Activated T-helper 17 cell treated with anti-CD3 and anti-CD28 coated beads, Interleukin-2, amount 50 U/mL, for 72 hours (primary cell): ENCODE measurements at regions not wholly inside any gene's neighbourhood (a gene's known extent, or its start where the extent isn't known, plus 50 kb on each side); places are given as distances from the start of the nearest gene placed in this dataset.

Source experiments
- ATAC-seq: fragments of 150-1000 bp; cut with Tn5 transposase; replicated peaks from 2 replicates; pipeline ENCODE4 v1.10.0; 2021; ENCODE audit warnings: mild to moderate bottlenecking, moderate library complexity
- H3K27ac Mint-ChIP-seq: one replicate; pipeline ENCODE4 v1.8.0; 2022; ENCODE audit warnings: mixed read lengths
- H3K27me3 Mint-ChIP-seq: one replicate; pipeline ENCODE4 v1.8.0; 2022; ENCODE audit warnings: mixed read lengths
- H3K36me3 Mint-ChIP-seq: one replicate; pipeline ENCODE4 v1.8.0; 2022; ENCODE audit warnings: low read depth, mild to moderate bottlenecking, mixed read lengths
- H3K4me1 Mint-ChIP-seq: one replicate; pipeline ENCODE4 v1.8.0; 2022; ENCODE audit warnings: mixed read lengths
- H3K4me3 Mint-ChIP-seq: one replicate; pipeline ENCODE4 v1.8.0; 2022; ENCODE audit warnings: mild to moderate bottlenecking, mixed read lengths
- H3K9me3 Mint-ChIP-seq: one replicate; pipeline ENCODE4 v1.8.0; 2022; ENCODE audit warnings: mixed read lengths

DNA sequence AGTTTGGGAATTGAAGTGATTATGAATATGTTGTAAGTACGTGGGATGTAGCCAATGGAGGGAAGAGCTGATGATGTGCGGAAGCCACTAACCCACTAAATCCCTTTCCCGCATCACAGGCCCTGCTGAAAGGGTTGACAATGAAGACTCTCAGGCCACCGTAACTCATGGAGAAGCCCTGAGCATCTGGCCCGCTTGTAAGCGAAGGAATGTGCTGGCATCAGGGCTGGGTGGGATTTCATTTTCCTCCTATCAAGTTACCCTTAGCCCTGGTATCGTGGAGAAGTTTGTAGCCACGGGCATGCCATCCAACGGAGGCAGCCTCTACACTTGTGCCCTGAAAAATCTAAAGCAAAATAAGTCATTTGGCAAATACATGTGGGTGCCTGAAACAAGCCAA is 355.0 kb downstream of the CDH26 start:
- no peak overlapping the region for H3K4me3 Mint-ChIP-seq
- ATAC-seq: no peak
- no peak overlapping the region for H3K27ac Mint-ChIP-seq
- no peaks in the 10 kb centered on the region for H3K36me3 Mint-ChIP-seq
- no peaks in the 10 kb centered on the region for H3K9me3 Mint-ChIP-seq
- no peaks in the 10 kb centered on the region for H3K4me1 Mint-ChIP-seq
- H3K27me3 Mint-ChIP-seq: no peaks in the 10 kb centered on the region

GRCh38 chr20:60313614-60314013 is 355.4 kb downstream of the CDH26 start:
- H3K27me3 Mint-ChIP-seq: no peaks in the 10 kb centered on the region
- no peaks in the 10 kb centered on the region for H3K9me3 Mint-ChIP-seq
- H3K4me1 Mint-ChIP-seq: no peaks in the 10 kb centered on the region
- no peak overlapping the region for H3K4me3 Mint-ChIP-seq
- no peak for ATAC-seq
- H3K27ac Mint-ChIP-seq: no peak overlapping the region
- no peaks in the 10 kb centered on the region for H3K36me3 Mint-ChIP-seq

GRCh38 chr20:60314727-60315126 is 356.5 kb downstream of the CDH26 start:
- no peaks in the 10 kb centered on the region for H3K36me3 Mint-ChIP-seq
- no peaks in the 10 kb centered on the region for H3K4me1 Mint-ChIP-seq
- ATAC-seq: no peak
- H3K27ac Mint-ChIP-seq: no peak overlapping the region
- no peaks in the 10 kb centered on the region for H3K27me3 Mint-ChIP-seq
- H3K4me3 Mint-ChIP-seq: no peak overlapping the region
- H3K9me3 Mint-ChIP-seq: no peaks in the 10 kb centered on the region

DNA sequence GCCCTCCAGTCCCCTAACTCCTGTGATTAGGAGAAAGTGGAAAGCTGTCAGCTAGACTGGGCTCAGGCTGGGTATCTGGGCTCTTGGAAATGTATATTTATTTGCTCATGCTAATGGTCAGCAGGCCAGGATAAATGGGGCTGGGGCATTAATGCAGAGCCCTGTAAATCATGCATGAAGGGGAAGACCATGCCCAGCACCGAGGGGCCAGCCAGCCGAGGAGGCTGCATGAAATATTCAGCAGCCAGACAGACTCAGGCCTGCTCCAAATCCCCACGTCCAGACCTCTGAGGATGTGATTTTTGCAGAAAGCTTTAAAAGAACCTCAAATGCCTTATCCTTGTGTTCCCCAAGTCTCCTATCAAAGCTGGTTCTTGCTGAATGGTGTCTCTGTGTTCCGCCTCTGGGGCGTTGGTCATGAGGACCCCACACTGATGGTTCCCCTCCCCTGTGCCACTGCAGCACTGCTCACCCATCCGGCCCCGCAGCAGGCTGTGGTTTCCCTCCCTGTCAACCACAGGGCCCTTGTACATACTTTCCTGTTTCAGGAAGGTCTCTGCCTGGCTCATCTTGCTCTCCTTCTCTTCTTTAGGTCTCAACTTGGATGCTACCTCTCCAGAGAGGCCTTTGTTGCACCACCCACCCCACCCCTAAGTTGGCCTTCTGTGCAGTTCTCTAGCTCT is 358.4 kb downstream of the CDH26 start:
- Mint-ChIP-seq H3K4me3 (no peak overlapping the region), H3K36me3 (no peaks in the 10 kb centered on the region), H3K27ac (no peak overlapping the region), H3K4me1 (no peaks in the 10 kb centered on the region), H3K9me3 (no peaks in the 10 kb centered on the region), H3K27me3 (no peaks in the 10 kb centered on the region)
- no peak for ATAC-seq

- H3K4me1 Mint-ChIP-seq: no peaks in the 10 kb centered on the region
- no peak for ATAC-seq
Observed at GRCh38 chr20:60317401-60317800, 359.2 kb downstream of the CDH26 start.

GRCh38 chr20:60321601-60322000 is 363.4 kb downstream of the CDH26 start:
- Mint-ChIP-seq H3K36me3 (no peaks in the 10 kb centered on the region), H3K9me3 (no peaks in the 10 kb centered on the region), H3K27ac (no peak overlapping the region), H3K4me3 (no peak overlapping the region), H3K4me1 (no peaks in the 10 kb centered on the region), H3K27me3 (no peaks in the 10 kb centered on the region)
- ATAC-seq: no peak

More at GRCh38 chr20:60317401-60317800, 359.2 kb downstream of the CDH26 start:
- H3K9me3 Mint-ChIP-seq: no peaks in the 10 kb centered on the region
- H3K36me3 Mint-ChIP-seq: no peaks in the 10 kb centered on the region
- H3K27me3 Mint-ChIP-seq: no peaks in the 10 kb centered on the region
- no peak overlapping the region for H3K27ac Mint-ChIP-seq
- H3K4me3 Mint-ChIP-seq: no peak overlapping the region

- Mint-ChIP-seq H3K9me3 (no peaks in the 10 kb centered on the region), H3K4me3 (no peak overlapping the region), H3K27me3 (no peaks in the 10 kb centered on the region), H3K27ac (no peak overlapping the region), H3K4me1 (no peaks in the 10 kb centered on the region), H3K36me3 (no peaks in the 10 kb centered on the region)
- no peak for ATAC-seq
Observed at GRCh38 chr20:60326821-60327220, 368.6 kb downstream of the CDH26 start.

- Mint-ChIP-seq H3K27me3 (no peaks in the 10 kb centered on the region), H3K4me3 (no peak overlapping the region), H3K4me1 (no peaks in the 10 kb centered on the region), H3K27ac (no peak overlapping the region), H3K9me3 (no peaks in the 10 kb centered on the region), H3K36me3 (no peaks in the 10 kb centered on the region)
- no peak for ATAC-seq
Observed at GRCh38 chr20:60327971-60328660, 369.9 kb downstream of the CDH26 start.

DNA sequence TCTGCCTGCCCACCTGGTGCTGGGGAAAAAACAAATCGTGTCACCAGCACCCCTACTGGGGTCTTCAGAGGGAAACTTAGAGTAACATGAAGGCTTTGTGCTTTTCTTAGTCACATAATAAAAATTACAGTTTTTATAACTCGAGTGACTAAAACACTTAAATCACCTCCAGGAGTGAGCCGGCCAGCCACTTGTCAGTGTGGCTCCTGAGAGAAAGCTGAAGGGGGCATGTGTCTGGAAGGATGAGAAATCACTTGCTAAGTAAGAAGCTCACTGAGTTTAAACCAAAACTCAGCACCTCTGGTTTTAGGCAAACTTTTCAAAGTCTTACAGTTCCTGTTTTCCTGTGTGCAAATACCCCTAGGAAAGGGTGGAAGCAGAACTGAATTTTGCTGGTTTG is 372.2 kb downstream of the CDH26 start:
- H3K27ac Mint-ChIP-seq: no peak overlapping the region
- H3K9me3 Mint-ChIP-seq: no peaks in the 10 kb centered on the region

GRCh38 chr20:60331688-60332300 is 373.6 kb downstream of the CDH26 start:
- no peaks in the 10 kb centered on the region for H3K9me3 Mint-ChIP-seq
- no peak overlapping the region for H3K4me3 Mint-ChIP-seq
- ATAC-seq: no peak
- no peaks in the 10 kb centered on the region for H3K4me1 Mint-ChIP-seq
- H3K36me3 Mint-ChIP-seq: no peaks in the 10 kb centered on the region
- no peak overlapping the region for H3K27ac Mint-ChIP-seq
- no peaks in the 10 kb centered on the region for H3K27me3 Mint-ChIP-seq

More for the DNA sequence above, 372.2 kb downstream of the CDH26 start:
- Mint-ChIP-seq H3K4me1 (no peaks in the 10 kb centered on the region), H3K27me3 (no peaks in the 10 kb centered on the region), H3K4me3 (no peak overlapping the region), H3K36me3 (no peaks in the 10 kb centered on the region)
- no peak for ATAC-seq

DNA sequence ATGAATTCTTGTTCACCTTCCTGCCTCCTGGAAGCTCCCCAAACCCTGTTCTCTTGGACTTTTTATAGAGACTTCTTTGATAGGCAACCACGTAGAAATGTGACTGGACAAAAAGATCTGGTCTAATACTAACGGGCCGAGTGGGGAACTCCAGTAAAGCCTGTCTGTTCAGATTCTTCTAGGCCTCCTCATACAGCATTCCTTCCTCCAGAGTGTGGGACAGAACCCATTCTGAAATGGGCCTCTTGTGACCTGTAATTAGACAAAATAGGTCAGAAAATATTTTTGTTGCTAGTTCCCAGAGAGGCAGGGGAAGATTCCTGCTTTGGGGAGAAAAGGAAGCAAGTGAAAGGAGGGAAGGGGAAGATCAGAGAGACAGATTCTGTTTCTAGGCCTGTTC is 374.3 kb downstream of the CDH26 start:
- no peaks in the 10 kb centered on the region for H3K27me3 Mint-ChIP-seq
- ATAC-seq: no peak
- no peaks in the 10 kb centered on the region for H3K9me3 Mint-ChIP-seq
- no peaks in the 10 kb centered on the region for H3K36me3 Mint-ChIP-seq
- no peaks in the 10 kb centered on the region for H3K4me1 Mint-ChIP-seq
- no peak overlapping the region for H3K27ac Mint-ChIP-seq
- H3K4me3 Mint-ChIP-seq: no peak overlapping the region

GRCh38 chr20:60334911-60335310 is 376.7 kb downstream of the CDH26 start:
- peaks cover 7% of the 10 kb centered on the region for H3K27me3 Mint-ChIP-seq
- ATAC-seq: no peak
- no peaks in the 10 kb centered on the region for H3K9me3 Mint-ChIP-seq
- H3K4me3 Mint-ChIP-seq: no peak overlapping the region
- H3K36me3 Mint-ChIP-seq: no peaks in the 10 kb centered on the region
- no peak overlapping the region for H3K27ac Mint-ChIP-seq
- no peaks in the 10 kb centered on the region for H3K4me1 Mint-ChIP-seq

DNA sequence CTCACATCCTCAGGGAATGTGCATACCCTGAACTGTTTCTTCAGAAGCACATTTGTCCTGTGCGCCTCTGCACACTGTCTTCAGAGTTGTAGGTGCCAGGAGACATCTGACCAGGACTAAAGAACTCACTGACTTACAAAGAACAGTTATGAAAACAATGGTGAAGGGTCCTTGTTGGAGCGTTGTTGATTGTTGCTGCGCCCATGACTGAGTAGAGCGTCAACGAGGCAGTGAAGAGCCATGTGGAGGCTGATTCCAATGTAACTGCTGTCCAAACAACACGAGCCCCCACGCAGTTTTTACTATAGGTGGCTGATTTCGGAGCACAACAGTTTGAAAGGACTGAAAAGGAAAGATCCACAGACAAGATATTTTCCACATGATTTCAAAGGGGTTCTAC is 380.3 kb downstream of the CDH26 start:
- Mint-ChIP-seq H3K9me3 (no peaks in the 10 kb centered on the region), H3K27ac (no peak overlapping the region), H3K27me3 (peaks cover 11% of the 10 kb centered on the region), H3K36me3 (no peaks in the 10 kb centered on the region), H3K4me1 (no peaks in the 10 kb centered on the region), H3K4me3 (no peak overlapping the region)
- ATAC-seq: no peak

DNA sequence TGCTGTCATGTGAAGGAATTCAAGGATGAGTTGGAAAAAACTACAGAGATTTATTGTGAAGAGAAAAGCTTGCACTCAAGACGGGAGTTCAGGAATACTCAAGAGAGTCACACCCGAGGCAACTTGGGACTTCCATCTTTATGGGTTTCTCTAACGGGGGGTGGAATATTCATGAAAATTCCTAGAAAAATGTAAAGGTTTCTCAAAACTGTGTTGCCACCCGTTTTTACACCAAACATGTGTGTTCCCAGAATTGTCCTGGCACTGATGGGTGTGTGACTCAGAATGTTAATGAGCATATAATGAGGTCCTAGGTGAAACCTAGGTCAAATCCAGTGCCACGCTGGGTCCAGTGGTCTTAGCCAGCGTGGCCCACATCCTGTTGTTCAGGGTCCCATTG is 381.5 kb downstream of the CDH26 start:
- Mint-ChIP-seq H3K36me3 (no peaks in the 10 kb centered on the region), H3K9me3 (no peaks in the 10 kb centered on the region), H3K4me1 (no peaks in the 10 kb centered on the region), H3K27me3 (peaks cover 11% of the 10 kb centered on the region), H3K4me3 (no peak overlapping the region), H3K27ac (no peak overlapping the region)
- no peak for ATAC-seq

GRCh38 chr20:60340232-60340631 is 382.0 kb downstream of the CDH26 start:
- H3K4me3 Mint-ChIP-seq: no peak overlapping the region
- ATAC-seq: no peak
- no peaks in the 10 kb centered on the region for H3K9me3 Mint-ChIP-seq
- H3K27me3 Mint-ChIP-seq: peaks cover 11% of the 10 kb centered on the region
- H3K36me3 Mint-ChIP-seq: no peaks in the 10 kb centered on the region
- no peaks in the 10 kb centered on the region for H3K4me1 Mint-ChIP-seq
- no peak overlapping the region for H3K27ac Mint-ChIP-seq
